Trophoblast cell (in vitro differentiated cells and primary cell): ENCODE measurements at regions not wholly inside any gene's neighbourhood (a gene's known extent, or its start where the extent isn't known, plus 50 kb on each side); places are given as distances from the start of the nearest gene placed in this dataset.
A peak's percentile ranks its signal among the peaks of the same experiment; 100 is the strongest.

Experiments
- DNase-seq, 2 donors: peaks; one replicate each; pipeline ENCODE4 v3.0.0-alpha.2; 2016
- H2AFZ ChIP-seq: 2 replicates; pipeline ENCODE4 v1.6.1; 2013; ENCODE audit warnings: low read length, moderate library complexity, mild to moderate bottlenecking; ENCODE audit not compliant: insufficient read depth, poor library complexity
- H2AK5ac ChIP-seq: 2 replicates; pipeline ENCODE4 v1.6.1; 2013; ENCODE audit warnings: mild to moderate bottlenecking, low read length
- H2BK120ac ChIP-seq: 2 replicates; pipeline ENCODE4 v1.6.1; 2013; ENCODE audit warnings: low read length, mild to moderate bottlenecking, moderate library complexity; ENCODE audit not compliant: insufficient read depth, poor library complexity
- H2BK12ac ChIP-seq: 2 replicates; pipeline ENCODE4 v1.6.1; 2013; ENCODE audit warnings: mild to moderate bottlenecking, low read length, moderate library complexity
- H2BK5ac ChIP-seq: 2 replicates; pipeline ENCODE4 v1.6.1; 2013; ENCODE audit warnings: low read length, low read depth, moderate library complexity, mild to moderate bottlenecking; ENCODE audit not compliant: poor library complexity
- H3K14ac ChIP-seq: 2 replicates; pipeline ENCODE4 v1.6.1; 2013; ENCODE audit warnings: mild to moderate bottlenecking, low read length
- H3K18ac ChIP-seq: 2 replicates; pipeline ENCODE4 v1.6.1; 2013; ENCODE audit warnings: mild to moderate bottlenecking, low read length
- H3K23ac ChIP-seq: 2 replicates; pipeline ENCODE4 v1.6.1; 2013; ENCODE audit warnings: low read length
- H3K27ac ChIP-seq: 2 replicates; pipeline ENCODE4 v1.5.1; 2013; ENCODE audit warnings: low read depth, mild to moderate bottlenecking, inconsistent platforms, low read length, moderate library complexity
- H3K27me3 ChIP-seq: 2 replicates; pipeline ENCODE4 v1.6.1; 2013; ENCODE audit warnings: inconsistent platforms, mild to moderate bottlenecking, low read length, moderate library complexity; ENCODE audit not compliant: insufficient read depth
- H3K36me3 ChIP-seq, 2 experiments: 1 replicate in 1 of 2; 2 replicates in 1 of 2; pipeline ENCODE4 v1.6.1; 2013; ENCODE audit warnings: low read length in 2 of 2, mild to moderate bottlenecking in 2 of 2, moderate library complexity in 1 of 2; ENCODE audit not compliant: insufficient read depth in 2 of 2, control insufficient read depth in 1 of 2
- H3K4ac ChIP-seq: 2 replicates; pipeline ENCODE4 v1.6.1; 2013; ENCODE audit warnings: low read depth, mild to moderate bottlenecking, low read length, moderate library complexity
- H3K4me1 ChIP-seq, 2 experiments: 1 replicate in 1 of 2; 2 replicates in 1 of 2; pipeline ENCODE4 v1.6.1; 2013; ENCODE audit warnings: low read length in 2 of 2, mild to moderate bottlenecking in 2 of 2, moderate library complexity in 1 of 2; ENCODE audit not compliant: insufficient read depth in 2 of 2, control insufficient read depth in 1 of 2
- H3K4me2 ChIP-seq: 2 replicates; pipeline ENCODE4 v1.6.1; 2013; ENCODE audit warnings: inconsistent platforms, mild to moderate bottlenecking, low read length, moderate library complexity
- H3K4me3 ChIP-seq: 2 replicates; pipeline ENCODE4 v1.5.1; 2013; ENCODE audit warnings: mild to moderate bottlenecking, low read depth, low read length, inconsistent platforms
- H3K79me1 ChIP-seq: one replicate; pipeline ENCODE4 v1.6.1; 2013; ENCODE audit warnings: low read length
- H3K79me2 ChIP-seq: 2 replicates; pipeline ENCODE4 v1.6.1; 2013; ENCODE audit warnings: low read length, mild to moderate bottlenecking; ENCODE audit not compliant: control insufficient read depth, insufficient read depth, poor library complexity
- H3K9ac ChIP-seq: 2 replicates; pipeline ENCODE4 v1.6.1; 2013; ENCODE audit warnings: mild to moderate bottlenecking, low read length
- H3K9me3 ChIP-seq: 2 replicates; pipeline ENCODE4 v1.6.1; 2013; ENCODE audit warnings: low read depth, mild to moderate bottlenecking, control low read depth, inconsistent platforms, low read length; ENCODE audit not compliant: insufficient read depth
- H4K12ac ChIP-seq: 2 replicates; pipeline ENCODE4 v1.6.1; 2013; ENCODE audit warnings: low read depth, mild to moderate bottlenecking, low read length, moderate library complexity
- H4K8ac ChIP-seq: 2 replicates; pipeline ENCODE4 v1.6.1; 2013; ENCODE audit warnings: low read depth, mild to moderate bottlenecking, low read length, moderate library complexity
- H4K91ac ChIP-seq: one replicate; pipeline ENCODE4 v1.6.1; 2013; ENCODE audit warnings: low read depth, mild to moderate bottlenecking, low read length, moderate library complexity
- WGBS: extraction: QIAGEN DNeasy Blood & Tissue Kit; methylation state at CpG from one replicate; pipeline ENCODE4 v1.1.7; 2013; ENCODE audit warnings: missing lambda C conversion rate; ENCODE audit not compliant: insufficient read length, insufficient coverage; ENCODE audit errors: extremely low coverage; 5-methylcytosine and 5-hydroxymethylcytosine counted together

DNA sequence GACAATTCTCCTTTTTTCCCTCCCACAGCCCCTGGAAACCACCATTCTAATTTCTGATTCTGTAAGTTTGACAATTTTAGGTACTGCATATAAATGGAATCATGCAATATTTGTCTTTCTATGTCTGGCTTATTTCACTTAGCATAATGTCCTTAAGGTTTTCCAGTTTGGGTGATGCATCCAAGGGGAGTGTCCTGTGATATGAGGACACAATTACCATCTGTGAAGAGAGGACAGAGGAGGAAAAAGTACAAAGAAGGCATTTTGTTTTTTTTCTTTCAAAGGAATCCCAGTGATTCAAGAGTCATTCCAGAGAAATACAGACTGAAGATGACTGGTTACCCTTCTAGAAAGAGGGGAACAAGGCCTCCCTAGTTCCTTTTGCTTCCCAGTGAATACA lies 514.7 kb upstream of the TGFBR2 start:
- Histone ChIP-seq H4K8ac (no peak overlapping the region), H3K9me3 (no peaks in the 10 kb centered on the region), H3K36me3 (no peaks in the 10 kb centered on the region), H4K91ac (no peak overlapping the region), H3K79me1 (no peaks in the 10 kb centered on the region), H3K23ac (no peak overlapping the region), H3K14ac (no peak overlapping the region), H3K27ac (no peak overlapping the region), H3K18ac (no peak overlapping the region), H2AFZ (no peak overlapping the region), H3K4me3 (no peak overlapping the region), H2BK12ac (no peak overlapping the region), H3K79me2 (no peaks in the 10 kb centered on the region), H3K27me3 (peaks cover 2% of the 10 kb centered on the region), H3K4me2 (no peak overlapping the region), H3K9ac (no peak overlapping the region), H2BK5ac (no peak overlapping the region), H4K12ac (no peak overlapping the region), H3K4me1 (no peaks in the 10 kb centered on the region), H3K4ac (no peak overlapping the region), H2AK5ac (no peak overlapping the region), H2BK120ac (no peak overlapping the region)
- peak in 1 of 2 donors; percentile 30 for DNase-seq

DNA sequence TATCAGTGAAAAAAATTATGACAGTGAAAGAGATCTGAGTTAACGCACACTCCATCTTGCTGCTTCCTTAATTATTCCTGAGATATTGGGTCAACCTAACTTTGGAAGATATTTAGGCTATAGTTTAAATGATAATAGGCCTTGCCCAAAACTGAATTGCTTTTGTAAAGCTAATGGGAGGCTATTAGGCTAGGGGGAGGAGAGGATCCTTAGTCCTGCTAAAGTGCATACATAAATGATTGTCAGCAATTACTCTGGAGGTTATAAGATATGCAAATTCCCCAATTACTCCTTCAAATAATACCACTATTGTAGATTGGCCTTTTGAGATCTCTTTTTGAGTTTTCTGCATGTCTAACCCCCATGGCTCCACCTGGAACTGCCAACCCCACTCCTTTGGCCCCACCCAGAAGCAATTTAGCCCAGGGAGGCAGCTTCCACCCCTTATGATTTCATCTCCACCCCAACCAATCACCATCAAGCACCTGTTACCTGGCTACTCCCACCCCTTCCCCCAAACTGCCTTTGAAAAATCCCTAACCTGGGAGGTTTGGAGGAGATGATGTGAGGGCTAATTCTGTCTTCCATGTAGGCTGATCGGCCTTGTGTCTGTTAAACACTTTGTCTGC lies 509.3 kb upstream of the TGFBR2 start:
- Histone ChIP-seq H4K12ac (no peak overlapping the region), H2BK12ac (no peak overlapping the region), H3K27ac (no peak overlapping the region), H2AK5ac (no peak overlapping the region), H3K27me3 (peaks cover 2% of the 10 kb centered on the region), H3K4ac (no peak overlapping the region), H3K36me3 (no peaks in the 10 kb centered on the region), H2BK5ac (no peak overlapping the region), H3K23ac (no peak overlapping the region), H3K4me3 (no peak overlapping the region), H3K18ac (no peak overlapping the region), H4K91ac (no peak overlapping the region), H2AFZ (no peak overlapping the region), H3K79me2 (no peaks in the 10 kb centered on the region), H3K9ac (no peak overlapping the region), H4K8ac (no peak overlapping the region), H2BK120ac (no peak overlapping the region), H3K9me3 (no peaks in the 10 kb centered on the region), H3K79me1 (no peaks in the 10 kb centered on the region), H3K4me2 (no peak overlapping the region), H3K4me1 (no peaks in the 10 kb centered on the region), H3K14ac (no peak overlapping the region)
- DNase-seq: no peak
- WGBS: no CpG with 5 or more reads among the region's 2 CpGs

DNA sequence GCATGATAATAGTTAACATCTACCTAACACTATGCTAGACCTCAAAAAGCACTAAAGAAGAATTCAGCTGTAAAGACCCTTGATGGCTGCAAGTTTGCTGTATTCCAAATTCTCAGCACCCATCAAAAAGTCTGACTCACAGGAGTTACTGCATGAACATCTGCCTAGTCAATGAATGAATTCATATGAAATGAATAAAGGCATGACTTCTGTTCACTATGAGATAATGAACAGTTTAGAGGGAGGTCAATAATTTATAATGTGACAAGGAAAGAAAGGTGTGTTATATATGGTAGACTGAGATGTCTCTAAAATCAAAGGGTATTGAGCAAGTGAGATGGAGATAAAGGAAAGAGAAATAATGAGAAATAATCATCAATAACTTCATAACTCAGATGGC lies 508.2 kb upstream of the TGFBR2 start:
- Histone ChIP-seq H3K4me2 (no peak overlapping the region), H2BK12ac (no peak overlapping the region), H3K18ac (no peak overlapping the region), H3K79me1 (no peaks in the 10 kb centered on the region), H3K79me2 (no peaks in the 10 kb centered on the region), H2AK5ac (no peak overlapping the region), H3K27me3 (no peaks in the 10 kb centered on the region), H2BK120ac (no peak overlapping the region), H3K4me1 (no peaks in the 10 kb centered on the region), H3K36me3 (no peaks in the 10 kb centered on the region), H3K9ac (no peak overlapping the region), H3K4ac (no peak overlapping the region), H4K8ac (no peak overlapping the region), H3K9me3 (no peaks in the 10 kb centered on the region), H3K23ac (no peak overlapping the region), H3K4me3 (no peak overlapping the region), H3K27ac (no peak overlapping the region), H3K14ac (no peak overlapping the region), H2BK5ac (no peak overlapping the region), H4K12ac (no peak overlapping the region), H2AFZ (no peak overlapping the region), H4K91ac (no peak overlapping the region)
- no peak for DNase-seq

DNA sequence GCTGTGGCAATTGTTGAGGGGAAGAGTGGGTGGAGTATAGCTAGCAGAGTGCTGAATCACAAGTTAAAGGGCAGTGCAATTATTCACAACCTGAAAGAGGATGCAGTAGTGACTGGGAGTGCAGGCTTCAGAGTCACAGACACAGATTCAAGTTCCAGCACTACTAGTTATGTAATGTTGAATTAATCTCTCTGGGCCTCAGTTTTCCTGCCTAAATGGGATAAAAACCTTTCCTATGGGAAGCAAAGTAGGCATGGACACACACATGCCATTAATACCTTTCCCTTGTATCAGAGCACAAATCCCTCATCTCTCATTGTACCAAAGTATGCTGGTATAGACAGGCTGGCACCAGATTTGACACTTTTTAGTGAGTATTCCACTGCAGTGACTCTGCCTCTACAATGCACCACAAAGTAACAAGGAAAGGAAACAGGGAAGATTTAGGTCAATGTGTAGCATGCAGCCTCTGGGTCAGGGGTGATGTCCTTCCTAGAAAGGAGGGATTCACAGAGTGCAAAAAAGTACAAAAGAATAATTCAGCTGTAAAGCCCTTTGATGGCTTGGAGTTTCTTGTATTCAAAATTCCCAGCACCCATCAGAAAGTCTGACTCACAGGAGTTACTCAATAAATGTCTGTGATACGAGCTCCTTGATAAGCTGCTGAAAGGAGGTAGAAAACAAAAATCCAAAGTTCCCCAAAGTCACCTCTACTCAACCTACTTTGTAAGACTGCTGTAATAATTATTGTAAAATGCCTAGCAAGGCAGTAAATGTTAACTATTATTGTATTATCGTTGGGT lies 507.5 kb upstream of the TGFBR2 start:
- Histone ChIP-seq H2AFZ (no peak overlapping the region), H3K4ac (no peak overlapping the region), H3K4me1 (no peaks in the 10 kb centered on the region), H4K8ac (no peak overlapping the region), H3K4me3 (no peak overlapping the region), H3K4me2 (no peak overlapping the region), H3K14ac (no peak overlapping the region), H2BK5ac (no peak overlapping the region), H3K79me1 (no peaks in the 10 kb centered on the region), H3K9ac (no peak overlapping the region), H2BK12ac (no peak overlapping the region), H3K18ac (no peak overlapping the region), H3K23ac (no peak overlapping the region), H2AK5ac (no peak overlapping the region), H3K36me3 (no peaks in the 10 kb centered on the region), H4K91ac (no peak overlapping the region), H3K9me3 (no peaks in the 10 kb centered on the region), H2BK120ac (no peak overlapping the region), H4K12ac (no peak overlapping the region), H3K27me3 (no peaks in the 10 kb centered on the region), H3K79me2 (no peaks in the 10 kb centered on the region), H3K27ac (no peak overlapping the region)
- whole genome bisulfite sequencing: no CpG with 5 or more reads among the region's 2 CpGs
- peak in 1 of 2 donors; percentile 51 for DNase-seq
